Kidney capillary endothelial cell (primary cell): ENCODE measurements at regions not wholly inside any gene's neighbourhood (a gene's known extent, or its start where the extent isn't known, plus 50 kb on each side); places are given as distances from the start of the nearest gene placed in this dataset.
A peak's percentile ranks its signal among the peaks of the same experiment; 100 is the strongest.

ENCODE experiments used
- DNase-seq: peaks from one replicate; pipeline ENCODE4 v3.0.0-alpha.2; 2018; ENCODE audit warnings: low spot score

- DNase-seq = no peak
Observed at GRCh38 chr9:89655990-89656657, 51.3 kb downstream of the GADD45G start.

GRCh38 chr9:89657295-89657694 lies 52.5 kb downstream of the GADD45G start:
- DNase-seq = no peak

- no peak for DNase-seq
Observed at GRCh38 chr9:89657765-89658164, 53.0 kb downstream of the GADD45G start.

DNA sequence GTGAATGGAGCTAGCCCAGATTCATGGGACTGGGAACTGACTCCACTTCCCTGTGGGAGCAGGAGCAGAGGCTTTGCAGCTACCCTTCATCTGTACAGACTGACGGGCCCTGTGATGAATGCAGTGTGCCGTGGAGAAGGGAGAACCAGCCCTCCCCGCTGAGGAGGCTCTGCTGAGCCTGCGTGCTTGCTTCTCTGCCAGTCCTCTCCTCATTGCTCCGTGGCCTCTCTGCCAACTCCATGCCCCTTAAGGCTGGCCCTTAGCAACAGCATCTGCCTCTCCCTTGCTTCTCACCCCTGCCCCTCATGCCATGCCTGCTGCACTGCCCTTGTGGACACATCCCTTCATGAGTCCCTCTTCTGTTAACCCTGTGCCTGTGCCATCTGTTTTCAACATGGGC lies 53.6 kb downstream of the GADD45G start:
- no peak for DNase-seq

DNA sequence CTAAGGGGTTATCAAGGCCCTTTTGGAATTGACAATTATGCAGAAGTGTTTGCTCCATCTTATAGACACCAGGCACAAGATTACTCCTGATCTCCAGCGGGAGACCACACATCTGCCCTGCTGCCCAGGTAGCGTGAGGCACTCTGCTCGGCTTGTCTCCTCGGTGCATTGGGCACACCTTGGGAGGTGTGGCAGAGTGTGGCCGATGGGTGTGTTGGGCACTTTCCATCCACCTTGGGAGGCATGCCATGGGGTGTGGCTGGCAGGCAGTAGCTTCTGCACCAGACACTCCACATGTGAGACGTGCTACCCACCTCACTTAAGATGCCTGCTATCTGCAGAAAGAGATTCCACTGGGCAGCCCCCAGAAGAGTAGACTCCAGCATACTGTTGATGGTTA lies 54.1 kb downstream of the GADD45G start:
- no peak for DNase-seq

DNA sequence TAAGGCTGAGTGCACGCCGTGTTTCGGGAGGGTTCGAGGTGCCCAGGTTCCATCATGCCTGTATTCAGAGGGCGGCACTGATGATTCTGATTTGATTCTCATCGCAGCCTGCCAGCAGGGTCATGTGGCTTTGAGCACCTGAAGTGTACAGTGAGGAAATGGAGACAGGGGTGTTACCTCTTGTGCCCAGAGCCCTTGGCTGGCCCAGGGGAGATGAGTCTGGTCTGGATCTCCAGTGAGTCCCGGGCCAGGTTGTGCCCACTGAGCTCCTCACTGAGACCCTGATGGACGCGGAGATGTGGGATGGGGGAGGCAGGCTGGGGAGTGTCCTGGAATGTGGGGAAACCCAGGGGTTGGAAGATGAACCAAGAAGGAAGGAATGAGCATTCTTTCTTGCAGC lies 54.7 kb downstream of the GADD45G start:
- DNase-seq = no peak

DNA sequence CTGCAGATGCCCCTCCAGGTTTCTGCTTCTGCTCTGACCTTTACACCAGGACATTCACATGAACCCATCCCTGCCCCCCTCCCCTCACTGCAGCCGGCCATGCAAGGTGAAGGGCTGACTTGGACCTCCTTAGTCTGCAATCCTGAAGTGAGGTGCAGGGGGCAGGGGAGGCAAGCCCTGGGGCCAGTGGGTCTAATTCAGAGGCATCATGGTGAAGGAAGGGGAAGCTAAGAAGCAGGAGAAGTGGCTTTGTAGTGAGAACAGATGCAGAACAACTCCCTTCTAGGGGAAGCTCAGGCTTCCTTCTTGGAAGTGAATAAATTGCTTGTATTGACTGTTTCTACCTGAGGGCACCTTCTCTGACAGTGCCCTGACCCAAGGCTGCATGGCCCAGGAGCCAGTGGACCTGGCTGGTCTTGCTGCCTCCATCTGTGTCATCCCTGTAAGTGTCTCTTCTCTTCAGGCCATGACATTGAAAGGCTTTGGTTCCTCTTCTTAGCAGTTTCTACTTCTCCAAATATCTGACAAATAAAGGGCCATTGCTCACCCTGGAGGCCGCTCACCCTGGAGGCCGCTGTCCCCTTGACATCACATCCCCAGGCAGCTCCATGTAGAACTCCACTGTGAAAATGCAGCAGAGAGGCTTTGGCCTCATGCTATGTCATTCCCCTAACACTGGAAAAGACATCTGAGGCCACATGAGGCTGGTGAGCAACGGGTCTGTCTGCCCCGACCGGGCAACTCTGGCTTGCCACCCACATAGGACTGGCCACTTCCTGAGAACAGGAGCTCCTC lies 55.3 kb downstream of the GADD45G start:
- DNase-seq = no peak

DNA sequence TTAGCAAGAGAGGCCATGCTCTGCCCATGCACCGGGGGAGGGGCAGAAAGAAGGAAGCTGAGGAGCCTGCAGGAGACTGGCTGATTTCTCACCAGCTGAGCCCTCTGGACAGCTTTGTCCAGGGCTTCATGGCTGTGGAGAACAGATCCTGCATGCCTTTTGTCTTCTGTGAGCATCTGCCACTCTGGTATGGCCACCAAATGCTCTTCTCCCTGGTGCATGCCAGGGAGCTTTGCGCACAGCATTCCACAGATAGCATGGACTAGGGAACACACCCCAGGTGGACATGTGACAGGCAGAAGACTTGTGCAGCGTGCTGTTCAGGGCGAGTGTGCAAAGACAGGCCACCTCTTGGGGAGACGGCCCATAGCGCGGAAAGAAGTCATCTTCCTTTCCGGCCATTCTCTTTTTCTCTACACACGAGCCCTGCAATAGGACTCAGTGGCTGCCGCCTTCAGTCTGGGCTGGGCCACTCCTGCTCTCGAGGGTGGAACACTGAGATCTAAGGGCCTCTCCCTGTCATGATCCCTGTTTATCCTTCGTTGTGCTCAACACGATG lies 56.7 kb downstream of the GADD45G start:
- no peak for DNase-seq

GRCh38 chr9:89661956-89662717 lies 57.3 kb downstream of the GADD45G start:
- peak; percentile 94 for DNase-seq

- no peak for DNase-seq
Observed at GRCh38 chr9:89662718-89663613, 58.2 kb downstream of the GADD45G start.

DNA sequence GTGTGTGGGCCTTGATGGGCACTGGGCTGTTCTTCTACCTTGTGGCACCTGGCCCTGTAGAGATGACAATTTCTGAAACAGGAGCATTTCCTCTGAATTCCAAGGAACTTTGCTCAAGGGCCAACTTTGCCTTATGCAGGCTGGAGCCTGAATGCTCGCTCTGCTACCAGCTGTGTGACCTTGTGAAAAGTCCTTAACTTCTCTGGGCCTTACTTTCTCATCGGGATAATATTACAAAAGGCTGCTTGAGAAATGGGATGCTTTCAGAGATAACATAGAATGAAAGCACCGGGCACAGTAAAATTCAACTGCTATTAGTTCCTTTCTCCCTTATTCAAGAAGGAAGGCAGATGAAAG lies 58.8 kb downstream of the GADD45G start:
- no peak for DNase-seq

- no peak for DNase-seq
Observed at GRCh38 chr9:89664010-89664409, 59.2 kb downstream of the GADD45G start.

DNA sequence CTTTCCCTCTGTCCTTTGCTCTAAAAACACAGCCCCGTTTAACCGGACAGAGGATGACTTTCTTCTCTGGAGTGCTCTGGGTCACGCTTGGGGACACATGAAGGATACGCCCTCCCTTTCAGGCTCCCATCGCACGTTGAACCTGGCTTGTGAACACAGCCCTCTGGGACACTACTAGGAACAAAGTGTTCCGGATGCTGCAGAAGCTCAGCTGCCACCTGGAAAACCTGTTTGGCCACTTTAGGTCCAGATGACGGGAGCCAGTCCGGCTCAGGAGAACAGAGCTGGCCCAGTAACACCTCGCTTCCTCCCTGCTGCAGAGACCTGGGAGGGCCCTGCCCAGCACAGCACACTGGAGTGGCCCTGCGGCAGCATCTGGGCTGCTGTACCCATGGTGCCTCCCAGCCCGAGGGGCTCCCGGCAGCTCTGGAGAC lies 60.1 kb downstream of the GADD45G start:
- no peak for DNase-seq

- DNase-seq = no peak
Observed at GRCh38 chr9:89666364-89666763, 61.6 kb downstream of the GADD45G start.

- no peak for DNase-seq
Observed at GRCh38 chr9:89666950-89667349, 62.1 kb downstream of the GADD45G start.

DNA sequence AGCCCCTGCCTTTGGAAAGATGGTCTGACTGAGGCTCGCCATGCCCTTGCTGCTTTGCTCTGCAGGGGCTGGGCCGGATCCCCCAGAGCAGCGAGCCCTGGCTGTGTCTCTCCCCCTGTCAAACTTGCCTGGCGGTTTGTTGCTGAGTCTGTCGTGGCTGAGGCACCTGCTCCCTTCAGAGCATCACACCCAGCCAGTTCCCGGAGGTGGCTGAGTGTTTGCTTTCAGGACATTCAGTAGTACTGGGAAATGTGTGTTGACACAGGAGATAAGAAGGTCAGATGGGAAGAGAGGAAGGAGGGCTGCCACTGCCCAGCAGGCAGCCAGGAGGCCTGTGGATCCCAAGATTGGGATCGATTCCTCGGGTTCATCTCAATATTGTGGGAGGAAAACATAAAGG lies 62.9 kb downstream of the GADD45G start:
- no peak for DNase-seq

- no peak for DNase-seq
Observed at GRCh38 chr9:89668216-89668865, 63.5 kb downstream of the GADD45G start.

GRCh38 chr9:89668866-89669246 lies 64.0 kb downstream of the GADD45G start:
- no peak for DNase-seq

DNA sequence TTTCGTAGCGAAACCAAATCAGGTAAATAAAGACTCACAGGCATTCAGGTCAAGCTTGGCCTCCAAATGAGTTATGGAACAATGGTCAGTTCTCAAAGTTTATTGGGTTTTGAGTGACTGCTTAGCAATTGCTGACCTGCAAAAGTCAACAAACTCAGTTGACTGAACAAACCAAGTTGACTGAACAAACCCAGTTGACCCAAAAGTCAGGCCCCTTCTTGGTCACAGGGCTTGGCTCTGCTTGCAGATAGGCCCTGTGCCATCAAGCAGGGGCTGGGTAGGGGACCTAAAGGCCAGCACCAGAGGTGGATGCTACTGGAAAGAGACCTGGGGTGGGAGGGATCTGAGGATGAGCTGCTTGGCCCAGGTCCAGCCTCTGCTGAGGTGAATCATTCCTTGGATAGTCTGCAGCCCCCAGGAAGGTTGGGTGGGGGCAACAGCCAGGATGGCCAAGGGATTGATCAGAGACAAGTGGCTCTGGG lies 64.6 kb downstream of the GADD45G start:
- DNase-seq = no peak

DNA sequence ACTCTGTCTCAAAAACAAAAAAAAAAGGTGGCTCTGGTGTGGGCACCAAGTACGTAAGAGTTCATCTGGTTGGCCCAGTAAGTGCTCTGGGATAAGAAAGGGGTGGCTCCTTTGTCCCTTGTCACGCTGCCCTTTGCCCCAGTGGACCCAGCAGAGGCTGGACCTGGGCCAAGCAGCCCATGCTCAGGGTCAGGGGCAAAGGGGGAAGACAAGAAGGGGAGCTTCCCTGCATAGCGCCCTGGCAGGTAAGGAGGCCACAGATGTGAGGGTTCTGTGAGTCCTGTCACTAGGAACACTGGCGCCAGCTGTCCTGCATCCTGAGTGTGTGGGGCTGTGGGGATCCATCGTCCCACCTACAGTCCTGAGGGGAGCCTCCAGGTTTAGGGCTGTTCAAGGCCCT lies 65.3 kb downstream of the GADD45G start:
- DNase-seq = no peak
